Endothelial cell (in vitro differentiated cells): ENCODE measurements at regions not wholly inside any gene's neighbourhood (a gene's known extent, or its start where the extent isn't known, plus 50 kb on each side); places are given as distances from the start of the nearest gene placed in this dataset.

Source experiments
- DNase-seq: peaks from one replicate; pipeline ENCODE4 v3.0.0; 2021; ENCODE audit warnings: low spot score
- H3K27ac Mint-ChIP-seq: one replicate; pipeline ENCODE4 v1.8.0; 2021; ENCODE audit warnings: mixed read lengths, inconsistent platforms; ENCODE audit not compliant: unreplicated experiment
- H3K27me3 Mint-ChIP-seq: one replicate; pipeline ENCODE4 v1.8.0; 2021; ENCODE audit warnings: mild to moderate bottlenecking, moderate library complexity, mixed read lengths, inconsistent platforms; ENCODE audit not compliant: unreplicated experiment
- H3K36me3 Mint-ChIP-seq: one replicate; pipeline ENCODE4 v1.8.0; 2021; ENCODE audit warnings: mild to moderate bottlenecking, low read depth, mixed read lengths, inconsistent platforms; ENCODE audit not compliant: unreplicated experiment
- H3K4me1 Mint-ChIP-seq: one replicate; pipeline ENCODE4 v1.8.0; 2021; ENCODE audit warnings: mild to moderate bottlenecking, mixed read lengths, inconsistent platforms; ENCODE audit not compliant: unreplicated experiment
- H3K4me3 Mint-ChIP-seq: one replicate; pipeline ENCODE4 v1.8.0; 2021; ENCODE audit warnings: mild to moderate bottlenecking, mixed read lengths, inconsistent platforms; ENCODE audit not compliant: unreplicated experiment
- H3K9me3 Mint-ChIP-seq: one replicate; pipeline ENCODE4 v1.8.0; 2021; ENCODE audit warnings: mixed read lengths, inconsistent platforms; ENCODE audit not compliant: unreplicated experiment
- CTCF ChIP-seq: fragments of 200-600 bp; sonication (generic); IDR thresholded peaks from one replicate; pipeline ENCODE4 v1.5.0; 2021; ENCODE audit warnings: antibody characterized with exemption; ENCODE audit not compliant: unreplicated experiment

- H3K4me3 Mint-ChIP-seq: no peak overlapping the region
- no peak for TF ChIP-seq CTCF
- H3K27me3 Mint-ChIP-seq: peaks cover 1% of the 10 kb centered on the region
- H3K9me3 Mint-ChIP-seq: no peaks in the 10 kb centered on the region
- no peaks in the 10 kb centered on the region for H3K36me3 Mint-ChIP-seq
- no peak for DNase-seq
- H3K27ac Mint-ChIP-seq: no peak overlapping the region
- no peaks in the 10 kb centered on the region for H3K4me1 Mint-ChIP-seq
These were observed 2111.3 kb downstream of the MAT2B start for GRCh38 chr5:165616490-165617405.

- Mint-ChIP-seq H3K4me1 (no peaks in the 10 kb centered on the region), H3K27me3 (peaks cover 1% of the 10 kb centered on the region), H3K4me3 (no peak overlapping the region), H3K9me3 (no peaks in the 10 kb centered on the region), H3K36me3 (no peaks in the 10 kb centered on the region), H3K27ac (no peak overlapping the region)
- no peak for TF ChIP-seq CTCF
- DNase-seq: no peak
These were observed 2112.1 kb downstream of the MAT2B start for GRCh38 chr5:165617491-165617890.

GRCh38 chr5:165620394-165620793, 2115.0 kb downstream of the MAT2B start:
- no peaks in the 10 kb centered on the region for H3K4me1 Mint-ChIP-seq

GRCh38 chr5:165622864-165623536, 2117.6 kb downstream of the MAT2B start:
- H3K27me3 Mint-ChIP-seq: no peaks in the 10 kb centered on the region
- no peaks in the 10 kb centered on the region for H3K9me3 Mint-ChIP-seq
- TF ChIP-seq CTCF: no peak
- no peaks in the 10 kb centered on the region for H3K36me3 Mint-ChIP-seq
- no peaks in the 10 kb centered on the region for H3K4me1 Mint-ChIP-seq
- H3K27ac Mint-ChIP-seq: no peak overlapping the region
- no peak for DNase-seq
- H3K4me3 Mint-ChIP-seq: no peak overlapping the region

More at GRCh38 chr5:165620394-165620793, 2115.0 kb downstream of the MAT2B start:
- Mint-ChIP-seq H3K9me3 (no peaks in the 10 kb centered on the region), H3K36me3 (no peaks in the 10 kb centered on the region), H3K4me3 (no peak overlapping the region), H3K27ac (no peak overlapping the region), H3K27me3 (no peaks in the 10 kb centered on the region)
- no peak for TF ChIP-seq CTCF
- DNase-seq: no peak
